B cell (primary cell): ENCODE measurements at regions not wholly inside any gene's neighbourhood (a gene's known extent, or its start where the extent isn't known, plus 50 kb on each side); places are given as distances from the start of the nearest gene placed in this dataset.

Source experiments
- ATAC-seq: fragments of 200-7000 bp; cut with Tn5 transposase; one replicate; pipeline ENCODE4 v1.10.0; 2021; ENCODE audit warnings: low read depth, mild to moderate bottlenecking, moderate number of reproducible peaks, moderate library complexity
- CTCF ChIA-PET: fragments of 350-600 bp; sonication (Branson Sonifier 250); formaldehyde crosslinking; loops from one replicate; lab custom pipeline; 2021; ENCODE audit warnings: antibody characterized with exemption, inconsistent platforms; lab: Charles Lee
- POLR2A ChIA-PET: fragments of 350-600 bp; sonication (Branson Sonifier 250); formaldehyde crosslinking; loops from one replicate; lab custom pipeline; 2021; ENCODE audit warnings: antibody characterized with exemption; lab: Charles Lee
- DNase-seq: peaks from one replicate; pipeline ENCODE4 v3.0.0; 2013
- H2AFZ ChIP-seq: 2 replicates; pipeline ENCODE4 v1.6.1; 2012; ENCODE audit warnings: mild to moderate bottlenecking, low read depth, low read length; ENCODE audit not compliant: insufficient read depth, poor library complexity, severe bottlenecking
- H3K27ac ChIP-seq, 2 donors: 1 replicate in 1 of 2; 2 replicates in 1 of 2; pipeline ENCODE4 v1.5.1; 2012 to 2013; ENCODE audit warnings: low read length in 2 of 2, mild to moderate bottlenecking in 2 of 2, moderate library complexity in 1 of 2
- H3K27me3 ChIP-seq, 4 experiments: fragments of 200-600 bp in 1 of 4; sonication (generic) in 1 of 4; replicated peaks in 1 of 4; 1 replicate in 2 of 4; 2 replicates in 2 of 4; pipeline versions ENCODE4 v1.6.1 to v1.7.0; 2013 to 2016; ENCODE audit warnings: low read length in 3 of 4, mild to moderate bottlenecking in 2 of 4, mixed read lengths in 1 of 4, moderate library complexity in 1 of 4; ENCODE audit not compliant: insufficient read depth in 4 of 4, control insufficient read depth in 3 of 4; ENCODE audit errors: control extremely low read depth in 1 of 4
- H3K36me3 ChIP-seq, 2 experiments: replicated peaks in 1 of 2; 1 replicate in 1 of 2; 2 replicates in 1 of 2; pipeline versions ENCODE4 v1.6.1 to v1.7.1; 2013; ENCODE audit warnings: low read length in 1 of 2; ENCODE audit not compliant: insufficient read depth in 2 of 2, control insufficient read depth in 1 of 2; ENCODE audit errors: control extremely low read depth in 1 of 2, extremely low read depth in 1 of 2
- H3K4me1 ChIP-seq, 2 donors: fragments of 200-600 bp in 1 of 2; sonication (generic) in 1 of 2; 1 replicate in 1 of 2; 2 replicates in 1 of 2; pipeline versions ENCODE4 v1.5.1 to v1.6.1; 2013 to 2017; ENCODE audit warnings: low read length in 2 of 2; ENCODE audit not compliant: control insufficient read depth in 2 of 2, insufficient read depth in 2 of 2
- H3K4me2 ChIP-seq: replicated peaks from 2 replicates; pipeline ENCODE3; 2012; ENCODE audit warnings: mild to moderate bottlenecking, low read depth, low read length; ENCODE audit not compliant: poor library complexity, severe bottlenecking
- H3K4me3 ChIP-seq, 5 experiments: fragments of 200-600 bp in 1 of 5; sonication (generic) in 1 of 5; 1 replicate in 3 of 5; 2 replicates in 2 of 5; pipeline versions ENCODE4 v1.5.1 to v1.7.0; 2011 to 2016; ENCODE audit warnings: low read length in 4 of 5, mild to moderate bottlenecking in 4 of 5, low read depth in 2 of 5, control low read depth in 1 of 5, moderate library complexity in 1 of 5; ENCODE audit not compliant: insufficient read depth in 1 of 5; ENCODE audit errors: control extremely low read depth in 1 of 5, extremely low read depth in 1 of 5
- H3K79me2 ChIP-seq: fragments of 200-600 bp; sonication (generic); one replicate; pipeline ENCODE4 v1.6.0; 2016; ENCODE audit warnings: low read length; ENCODE audit not compliant: control insufficient read depth, insufficient read depth
- H3K9ac ChIP-seq: fragments of 200-600 bp; sonication (generic); 2 replicates; pipeline ENCODE4 v1.6.1; 2017; ENCODE audit warnings: mild to moderate bottlenecking, low read length, moderate library complexity
- H3K9me3 ChIP-seq, 3 donors: one replicate each; pipeline versions ENCODE4 v1.6.1 to v1.7.1; 2013; ENCODE audit warnings: low read length in 2 of 3; ENCODE audit not compliant: control insufficient read depth in 2 of 3, insufficient read depth in 1 of 3; ENCODE audit errors: control extremely low read depth in 1 of 3
- H4K20me1 ChIP-seq: 2 replicates; pipeline ENCODE4 v1.6.0; 2012; ENCODE audit warnings: mild to moderate bottlenecking, low read length; ENCODE audit not compliant: insufficient read depth, control insufficient read depth, poor library complexity, severe bottlenecking
- H3K27ac Mint-ChIP-seq: one replicate; pipeline ENCODE4 v1.8.0; 2021; ENCODE audit warnings: mixed read lengths
- H3K27me3 Mint-ChIP-seq: one replicate; pipeline ENCODE4 v1.8.0; 2021; ENCODE audit warnings: mixed read lengths
- H3K4me1 Mint-ChIP-seq: one replicate; pipeline ENCODE4 v1.8.0; 2021; ENCODE audit warnings: mixed read lengths
- H3K4me3 Mint-ChIP-seq: one replicate; pipeline ENCODE4 v1.8.0; 2021; ENCODE audit warnings: mixed read lengths
- H3K9me3 Mint-ChIP-seq: one replicate; pipeline ENCODE4 v1.8.0; 2022; ENCODE audit warnings: mixed read lengths; ENCODE audit not compliant: insufficient read depth
- CTCF ChIP-seq: fragments of 200-600 bp; IDR thresholded peaks from one replicate; pipeline ENCODE4 v1.8.0; 2022; ENCODE audit warnings: antibody characterized with exemption, mild to moderate bottlenecking
- EZH2 ChIP-seq: IDR thresholded peaks from 2 replicates; pipeline ENCODE4 v1.6.1; 2012; ENCODE audit warnings: borderline replicate concordance, low read depth, mild to moderate bottlenecking, moderate library complexity, low read length; ENCODE audit not compliant: insufficient read depth, poor library complexity, severe bottlenecking
- WGBS: methylation state at CpG from one replicate; pipeline ENCODE4 v1.1.5; 2013; ENCODE audit warnings: missing lambda C conversion rate; ENCODE audit not compliant: insufficient coverage; 5-methylcytosine and 5-hydroxymethylcytosine counted together
- intact Hi-C: fragments of 100-400 bp; cut with micrococcal nuclease; formaldehyde crosslinking; loops from one replicate; pipeline ENCODE4 v1.10.0; 2022

- Histone ChIP-seq H3K4me1 (no peaks in the 10 kb centered on the region), H3K4me2 (no peak overlapping the region), H3K36me3 (no peaks in the 10 kb centered on the region), H3K9ac (no peak overlapping the region), H3K27ac (no peak overlapping the region), H3K9me3 (no peaks in the 10 kb centered on the region), H2AFZ (no peak overlapping the region), H3K4me3 (no peak overlapping the region), H3K27me3 (no peaks in the 10 kb centered on the region), H3K79me2 (no peaks in the 10 kb centered on the region), H4K20me1 (no peaks in the 10 kb centered on the region)
- H3K27ac Mint-ChIP-seq: no peak overlapping the region
- DNase-seq: no peak
- no peak for TF ChIP-seq EZH2
- no peak for TF ChIP-seq CTCF
- H3K27me3 Mint-ChIP-seq: no peaks in the 10 kb centered on the region
- intact Hi-C loops: no loop called here
- no CpG with 5 or more reads among the region's 2 CpGs for WGBS
- CTCF ChIA-PET: no interaction called here
- no peaks in the 10 kb centered on the region for H3K4me1 Mint-ChIP-seq
- H3K4me3 Mint-ChIP-seq: no peak overlapping the region
- H3K9me3 Mint-ChIP-seq: no peaks in the 10 kb centered on the region
- ATAC-seq: no peak
- POLR2A ChIA-PET: no interaction called here
These were observed 97.2 kb upstream of the KCTD8 start for GRCh38 chr4:44545781-44546180.

- H3K79me2 ChIP-seq: no peaks in the 10 kb centered on the region
- intact Hi-C loops: no loop called here
- H3K27me3 ChIP-seq: no peaks in the 10 kb centered on the region
- TF ChIP-seq EZH2 (no peak), CTCF (no peak)
- no peaks in the 10 kb centered on the region for H3K4me1 ChIP-seq
- H3K4me2 ChIP-seq: no peak overlapping the region
- ChIA-PET POLR2A (no interaction called here), CTCF (no interaction called here)
- ATAC-seq (no peak), DNase-seq (no peak)
- no peaks in the 10 kb centered on the region for H3K9me3 Mint-ChIP-seq
- no peak overlapping the region for H3K4me3 ChIP-seq
- H3K9ac ChIP-seq: no peak overlapping the region
- no peak overlapping the region for H3K27ac ChIP-seq
- H2AFZ ChIP-seq: no peak overlapping the region
- no peaks in the 10 kb centered on the region for H3K27me3 Mint-ChIP-seq
- H3K4me3 Mint-ChIP-seq: no peak overlapping the region
- H3K9me3 ChIP-seq: no peaks in the 10 kb centered on the region
- no peaks in the 10 kb centered on the region for H3K36me3 ChIP-seq
- WGBS: 83% methylated on average over 1 of the region's 2 CpGs
- no peak overlapping the region for H3K27ac Mint-ChIP-seq
- no peaks in the 10 kb centered on the region for H3K4me1 Mint-ChIP-seq
- H4K20me1 ChIP-seq: no peaks in the 10 kb centered on the region
These were observed 95.5 kb upstream of the KCTD8 start for GRCh38 chr4:44544158-44544557.
